RKO (cell line): ENCODE measurements at regions not wholly inside any gene's neighbourhood (a gene's known extent, or its start where the extent isn't known, plus 50 kb on each side); places are given as distances from the start of the nearest gene placed in this dataset.
"Not testable (repeated sequence)": the region's sequence is repeated elsewhere in the genome, so short reads cannot be mapped to it uniquely, and the experiment has no call there.

Experiments
- DNase-seq: peaks from one replicate; pipeline ENCODE4 v3.0.0-alpha.2; 2016; ENCODE audit warnings: low spot score

- no peak for DNase-seq
Observed at GRCh38 chr3:82618594-82618993, 857.1 kb upstream of the GBE1 start.

- peak; percentile 51 for DNase-seq
Observed at GRCh38 chr3:82610236-82610635, 848.8 kb upstream of the GBE1 start.

- no peak for DNase-seq
Observed at GRCh38 chr3:82607391-82607790, 845.9 kb upstream of the GBE1 start.

GRCh38 chr3:82596805-82597204, 835.4 kb upstream of the GBE1 start:
- DNase-seq, result no peak

GRCh38 chr3:82595530-82595929, 834.1 kb upstream of the GBE1 start:
- no peak for DNase-seq

- DNase-seq, result no peak
Observed at GRCh38 chr3:82587174-82587573, 825.7 kb upstream of the GBE1 start.

DNA sequence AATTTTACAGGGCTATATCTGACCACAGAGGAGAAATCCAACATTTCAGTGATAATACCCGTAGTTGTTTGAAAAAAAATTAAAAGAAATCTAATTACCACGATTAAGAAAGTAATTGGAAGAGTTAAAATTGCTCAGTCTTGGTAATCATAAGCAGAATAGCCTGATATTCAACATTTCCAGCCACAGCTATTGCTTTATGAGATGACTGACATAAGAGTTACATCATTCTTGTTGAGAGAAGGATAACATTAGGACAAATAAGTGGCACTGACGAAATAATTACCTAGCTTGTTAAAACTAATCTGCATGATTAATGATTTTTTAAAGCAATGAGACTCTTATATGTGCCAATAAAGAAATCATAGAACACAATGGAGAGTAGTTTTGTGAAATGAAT, 825.0 kb upstream of the GBE1 start:
- DNase-seq, result no peak

DNA sequence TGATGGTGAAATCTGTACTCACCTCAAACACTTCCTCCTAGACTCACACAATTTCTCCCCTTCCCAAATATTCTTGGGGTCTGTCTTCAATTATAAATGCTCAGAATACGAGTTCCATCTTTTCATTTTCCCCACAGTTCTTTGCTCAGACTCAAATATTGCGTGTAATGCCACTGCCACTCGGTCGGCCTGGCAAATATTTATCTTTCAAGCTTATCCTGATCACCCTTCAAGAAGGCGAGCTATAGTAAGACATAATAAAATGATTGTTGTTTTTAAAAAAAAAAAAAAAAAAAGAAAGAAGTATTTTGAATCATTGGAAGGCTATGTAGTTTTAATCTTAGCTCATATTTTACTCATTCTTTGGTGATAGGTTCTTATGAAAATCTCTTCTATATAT, 824.6 kb upstream of the GBE1 start:
- not testable (repeated sequence) for DNase-seq

DNA sequence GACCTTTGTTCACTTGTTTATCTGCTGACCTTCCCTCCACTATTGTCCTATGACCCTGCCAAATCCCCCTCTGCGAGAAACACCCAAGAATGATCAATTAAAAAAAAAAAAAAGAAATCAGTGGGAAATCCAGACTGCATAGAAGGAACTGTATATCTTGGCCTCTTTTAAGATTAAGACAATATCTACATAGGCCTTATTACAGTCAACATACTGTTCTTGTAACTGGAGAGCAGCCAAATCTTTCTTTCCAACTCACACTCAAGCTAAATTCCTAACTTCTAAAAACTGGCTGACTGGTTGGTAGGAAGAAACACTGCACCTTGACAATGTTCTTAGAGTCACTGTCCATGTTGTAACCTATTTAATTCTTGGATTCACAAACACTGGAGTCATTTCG, 824.1 kb upstream of the GBE1 start:
- not testable (repeated sequence) for DNase-seq

DNA sequence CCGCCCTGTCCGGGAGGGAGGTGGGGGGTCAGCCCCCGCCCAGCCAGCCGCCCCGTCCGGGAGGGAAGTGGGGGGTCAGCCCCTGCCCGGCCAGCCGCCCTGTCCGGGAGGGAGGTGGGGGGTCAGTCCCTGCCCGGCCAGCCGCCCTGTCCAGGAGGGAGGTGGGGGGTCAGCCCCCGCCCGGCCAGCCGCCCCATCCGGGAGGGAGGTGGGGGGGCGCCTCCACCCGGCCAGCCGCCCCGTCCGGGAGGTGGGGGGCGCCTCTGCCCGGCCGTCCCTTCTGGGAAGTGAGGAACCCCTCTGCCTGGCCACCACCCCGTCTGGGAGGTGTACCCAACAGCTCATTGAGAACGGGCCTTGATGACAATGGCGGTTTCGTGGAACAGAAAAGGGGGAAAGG, 823.4 kb upstream of the GBE1 start:
- not testable (repeated sequence) for DNase-seq

DNA sequence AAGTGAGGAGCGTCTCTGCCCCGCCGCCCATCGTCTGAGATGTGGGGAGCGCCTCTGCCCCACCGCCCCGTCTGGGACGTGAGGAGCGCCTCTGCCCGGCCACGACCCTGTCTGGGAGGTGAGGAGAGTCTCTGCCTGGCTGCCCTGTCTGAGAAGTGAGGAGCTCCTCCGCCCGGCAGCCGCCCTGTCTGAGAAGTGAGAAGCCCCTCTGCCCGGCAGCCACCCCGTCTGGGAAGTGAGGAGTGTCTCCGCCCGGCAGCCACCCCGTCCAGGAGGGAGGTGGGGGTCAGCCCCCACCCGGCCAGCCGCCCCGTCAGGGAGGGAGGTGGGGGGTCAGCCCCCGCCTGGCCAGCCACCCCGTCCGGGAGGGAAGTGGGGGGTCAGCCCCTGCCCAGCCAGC, 823.0 kb upstream of the GBE1 start:
- not testable (repeated sequence) for DNase-seq

DNA sequence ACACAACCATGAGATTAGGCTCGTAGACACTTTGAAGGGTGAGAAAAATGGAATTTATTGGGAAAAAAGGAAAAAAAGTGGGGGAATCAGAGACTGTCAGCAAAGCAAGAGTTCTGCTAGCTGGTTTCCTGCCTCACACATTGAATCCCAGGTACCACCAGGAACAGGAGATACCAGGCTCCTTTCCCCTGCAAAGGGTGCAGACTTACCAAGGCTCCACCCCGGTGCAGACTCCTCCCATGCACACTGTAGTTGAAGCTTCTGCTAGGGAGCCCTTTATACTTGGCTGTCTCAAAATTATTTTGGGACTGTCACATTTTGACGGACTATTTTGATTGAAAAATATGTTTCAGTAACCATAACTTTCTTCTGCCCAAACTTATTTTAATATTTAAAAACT, 819.9 kb upstream of the GBE1 start:
- no peak for DNase-seq

DNA sequence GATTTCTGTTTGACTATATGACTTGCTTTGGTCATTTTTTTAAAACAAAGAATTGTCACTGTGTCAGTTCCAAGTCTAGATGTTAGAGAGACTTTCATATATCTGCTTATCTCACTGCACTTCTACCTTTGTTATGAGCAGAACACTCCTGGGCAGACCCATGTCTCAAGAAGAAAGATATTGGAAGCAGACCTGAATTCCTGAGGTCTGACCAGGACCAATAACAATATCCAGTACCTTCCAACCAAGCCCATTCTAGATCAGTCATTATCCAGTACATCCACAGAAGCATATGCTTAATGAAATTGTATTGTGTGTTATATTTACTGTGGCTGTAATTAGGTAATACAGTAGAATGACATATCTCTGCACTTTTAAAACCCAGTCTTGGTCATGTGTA, 811.3 kb upstream of the GBE1 start:
- no peak for DNase-seq

DNA sequence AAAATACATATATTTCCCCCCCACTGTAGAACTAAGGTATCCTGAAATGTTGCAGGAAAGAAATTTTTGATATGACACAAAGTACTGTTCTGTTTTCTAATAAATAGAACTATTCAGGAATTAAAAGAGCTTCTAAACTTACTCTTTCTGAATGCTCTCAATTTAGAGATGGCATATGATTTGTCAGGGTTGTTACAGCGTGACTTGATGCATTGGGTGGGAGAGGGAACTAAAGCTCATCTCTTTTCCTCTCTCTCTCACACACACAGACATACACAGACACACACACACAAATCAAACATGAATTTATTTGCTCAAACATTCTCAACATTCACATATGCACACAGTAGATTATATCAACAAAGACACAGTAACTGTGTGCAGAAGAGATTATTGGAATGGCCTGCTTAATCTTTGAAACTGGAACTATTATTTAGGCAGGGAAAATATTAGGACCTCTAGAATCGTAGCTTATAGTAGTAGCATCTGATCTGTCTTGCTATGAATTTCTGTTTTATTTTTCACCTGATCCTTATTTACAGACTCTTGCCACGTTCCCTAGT, 807.4 kb upstream of the GBE1 start:
- DNase-seq, result no peak

- no peak for DNase-seq
Observed at GRCh38 chr3:82567029-82567600, 805.7 kb upstream of the GBE1 start.

DNA sequence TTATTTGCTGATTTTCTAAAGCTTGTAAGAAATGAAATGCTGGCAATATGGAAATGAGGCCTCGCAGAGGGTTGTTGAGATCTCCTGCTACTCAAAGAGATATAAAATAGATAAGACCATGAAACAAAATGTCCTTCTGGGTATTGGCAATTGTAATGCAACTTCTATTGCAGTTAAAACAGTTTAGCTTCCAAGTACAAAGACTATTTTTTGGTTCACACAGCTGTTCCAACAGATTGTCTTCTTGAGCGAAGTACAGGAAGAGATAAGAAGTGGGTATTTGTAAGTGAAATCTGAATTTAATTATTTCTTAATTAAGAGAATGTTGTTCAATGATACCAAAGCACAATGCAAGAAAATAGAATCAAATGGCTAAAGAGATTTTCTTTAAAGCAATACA, 801.5 kb upstream of the GBE1 start:
- no peak for DNase-seq

GRCh38 chr3:82561784-82562183, 800.3 kb upstream of the GBE1 start:
- no peak for DNase-seq

DNA sequence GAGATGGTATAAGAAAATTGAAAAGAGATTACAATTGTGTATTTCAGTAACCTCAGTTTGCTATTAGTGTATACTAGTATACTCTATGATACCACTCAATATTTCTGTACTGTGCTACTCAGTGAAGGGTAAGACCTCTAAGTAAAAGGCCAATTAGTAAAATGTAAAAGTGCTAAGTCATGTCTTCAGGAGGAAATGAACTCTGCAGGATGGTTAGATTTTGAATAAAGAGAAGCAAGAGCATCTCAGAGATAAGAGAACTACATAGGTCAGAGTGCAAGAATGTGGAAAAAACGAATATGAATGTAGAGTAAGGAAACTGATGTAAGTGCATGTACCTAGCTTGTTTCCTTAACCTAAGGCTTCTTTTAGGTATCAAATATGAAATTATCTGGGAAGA, 796.6 kb upstream of the GBE1 start:
- no peak for DNase-seq

DNA sequence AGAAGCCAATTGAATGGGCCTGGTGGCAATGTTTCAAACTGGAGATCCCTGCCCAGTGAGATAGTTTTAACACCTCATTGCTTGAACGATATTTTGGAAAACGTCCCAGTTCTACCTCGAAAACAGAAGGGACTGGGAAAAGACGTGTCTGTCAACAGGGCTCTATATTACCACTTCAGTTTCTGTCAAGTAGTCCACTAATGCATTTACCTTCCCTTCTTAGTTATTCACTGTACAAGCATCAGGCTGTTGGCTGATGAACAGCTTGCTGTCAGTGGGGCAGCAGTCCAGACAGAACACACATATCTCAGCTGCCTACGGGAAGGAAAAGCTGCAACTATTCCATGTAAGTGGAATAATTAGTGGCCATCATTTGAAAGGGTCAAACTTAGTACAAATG, 794.7 kb upstream of the GBE1 start:
- no peak for DNase-seq

DNA sequence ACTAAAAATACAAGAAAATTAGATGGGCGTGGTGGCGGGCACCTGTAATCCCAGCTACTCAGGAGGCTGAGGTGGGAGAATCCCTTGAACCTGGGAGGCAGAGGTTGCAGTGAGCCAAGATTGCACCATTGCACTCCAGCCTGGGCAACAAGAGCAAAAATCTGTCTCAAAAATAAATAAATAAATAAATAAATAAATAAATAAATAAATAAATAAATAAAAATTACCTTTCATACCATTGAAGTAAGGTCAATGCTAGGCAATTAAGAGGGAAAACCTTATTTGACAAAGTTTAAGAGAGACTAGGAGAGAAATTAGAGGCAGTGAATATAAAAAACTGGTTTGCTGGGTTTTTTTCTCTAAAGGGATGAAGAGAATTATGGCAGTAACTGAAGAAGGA, 781.1 kb upstream of the GBE1 start:
- not testable (repeated sequence) for DNase-seq

DNA sequence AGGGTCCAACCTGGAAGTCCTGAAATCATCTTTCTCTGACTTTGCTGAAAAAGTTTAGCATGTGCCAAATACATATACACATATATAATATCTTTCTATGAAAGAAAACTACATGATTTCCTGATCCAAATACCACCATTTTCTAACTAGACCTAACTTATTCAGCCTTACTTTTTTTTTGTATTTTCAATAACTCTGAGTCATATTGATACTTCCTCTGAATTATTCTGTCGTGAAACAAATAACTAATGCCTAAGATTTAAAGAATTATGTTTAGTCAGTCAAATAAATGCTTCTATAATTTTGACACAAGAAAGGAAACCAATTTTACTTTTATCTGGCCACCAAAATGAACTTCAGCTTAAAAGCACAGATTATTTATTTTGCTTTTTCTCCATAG, 760.2 kb upstream of the GBE1 start:
- DNase-seq, result no peak

GRCh38 chr3:82520846-82521245, 759.4 kb upstream of the GBE1 start:
- no peak for DNase-seq

DNA sequence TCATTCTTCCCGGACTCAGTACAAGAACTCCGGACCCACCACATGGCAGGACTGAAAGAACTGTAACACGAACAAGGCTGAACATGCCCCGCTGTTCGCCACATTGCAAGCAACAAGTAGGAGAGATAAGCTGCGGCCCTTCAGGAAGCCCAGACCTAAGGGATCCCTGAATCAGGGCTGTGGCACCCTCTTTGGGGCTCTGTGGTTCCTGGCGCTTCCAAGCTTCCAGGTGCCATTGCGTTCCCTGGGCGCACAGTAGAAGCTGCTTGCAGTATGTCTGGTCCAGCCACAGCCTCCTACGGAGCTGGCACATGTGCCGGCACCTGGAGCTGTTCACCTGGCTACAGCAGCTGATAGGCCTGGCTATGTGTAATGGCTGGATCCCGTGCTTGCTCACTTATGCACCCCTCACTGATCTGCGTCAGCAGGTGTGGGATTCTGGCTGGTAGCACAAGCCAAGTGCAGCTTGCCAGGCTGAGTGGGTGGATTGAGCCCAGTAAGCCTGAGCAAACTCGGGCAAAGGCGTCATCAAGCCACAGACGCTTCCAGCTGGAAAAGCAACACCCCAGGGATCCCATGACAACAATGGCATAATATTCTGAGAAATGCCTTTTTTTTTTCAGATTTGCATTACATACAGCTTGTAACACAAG, 748.6 kb upstream of the GBE1 start:
- DNase-seq, result no peak
